Fibroblast of the aortic adventitia (primary cell): ENCODE measurements at regions not wholly inside any gene's neighbourhood (a gene's known extent, or its start where the extent isn't known, plus 50 kb on each side); places are given as distances from the start of the nearest gene placed in this dataset.
"Not testable (repeated sequence)": the region's sequence is repeated elsewhere in the genome, so short reads cannot be mapped to it uniquely, and the experiment has no call there.

Source experiments
- DNase-seq: peaks from one replicate; pipeline ENCODE4 v3.0.0-alpha.2; 2010; ENCODE audit warnings: low read depth
- H3K4me3 ChIP-seq: 2 replicates; pipeline ENCODE4 v1.5.1; 2011; ENCODE audit warnings: low read depth, mild to moderate bottlenecking, control low read depth, low read length, moderate library complexity
- TF ChIP-seq, protein P1 (sequence below): IDR thresholded peaks from 2 replicates; pipeline ENCODE4 v1.5.1; 2011; ENCODE audit warnings: mild to moderate bottlenecking, low read length, control low read depth, inconsistent platforms; ENCODE audit not compliant: insufficient read depth

DNA sequence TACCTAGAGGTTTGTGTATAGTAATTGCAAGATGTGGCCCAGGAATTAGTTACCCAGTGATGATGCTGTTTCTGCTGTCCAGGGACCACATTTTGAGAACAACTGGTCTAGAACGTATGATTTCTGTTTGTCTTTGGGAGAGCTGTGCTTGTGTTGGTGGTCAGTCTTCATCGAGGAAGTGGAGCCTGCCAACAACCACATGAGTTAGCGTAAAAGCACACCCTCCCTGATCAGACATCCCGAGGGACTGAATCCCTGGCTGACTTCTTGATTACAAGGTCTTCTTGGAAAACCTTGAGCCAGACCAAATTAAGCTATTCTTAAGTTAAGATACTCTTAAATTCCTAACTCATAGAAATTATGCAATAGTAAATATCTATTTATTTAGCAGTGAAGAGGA lies 81.7 kb upstream of the ZPLD1 start:
- H3K4me3 ChIP-seq = no peak overlapping the region
- TF ChIP-seq, protein P1, sequence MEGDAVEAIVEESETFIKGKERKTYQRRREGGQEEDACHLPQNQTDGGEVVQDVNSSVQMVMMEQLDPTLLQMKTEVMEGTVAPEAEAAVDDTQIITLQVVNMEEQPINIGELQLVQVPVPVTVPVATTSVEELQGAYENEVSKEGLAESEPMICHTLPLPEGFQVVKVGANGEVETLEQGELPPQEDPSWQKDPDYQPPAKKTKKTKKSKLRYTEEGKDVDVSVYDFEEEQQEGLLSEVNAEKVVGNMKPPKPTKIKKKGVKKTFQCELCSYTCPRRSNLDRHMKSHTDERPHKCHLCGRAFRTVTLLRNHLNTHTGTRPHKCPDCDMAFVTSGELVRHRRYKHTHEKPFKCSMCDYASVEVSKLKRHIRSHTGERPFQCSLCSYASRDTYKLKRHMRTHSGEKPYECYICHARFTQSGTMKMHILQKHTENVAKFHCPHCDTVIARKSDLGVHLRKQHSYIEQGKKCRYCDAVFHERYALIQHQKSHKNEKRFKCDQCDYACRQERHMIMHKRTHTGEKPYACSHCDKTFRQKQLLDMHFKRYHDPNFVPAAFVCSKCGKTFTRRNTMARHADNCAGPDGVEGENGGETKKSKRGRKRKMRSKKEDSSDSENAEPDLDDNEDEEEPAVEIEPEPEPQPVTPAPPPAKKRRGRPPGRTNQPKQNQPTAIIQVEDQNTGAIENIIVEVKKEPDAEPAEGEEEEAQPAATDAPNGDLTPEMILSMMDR = no peak
- DNase-seq = peak; percentile 27

DNA sequence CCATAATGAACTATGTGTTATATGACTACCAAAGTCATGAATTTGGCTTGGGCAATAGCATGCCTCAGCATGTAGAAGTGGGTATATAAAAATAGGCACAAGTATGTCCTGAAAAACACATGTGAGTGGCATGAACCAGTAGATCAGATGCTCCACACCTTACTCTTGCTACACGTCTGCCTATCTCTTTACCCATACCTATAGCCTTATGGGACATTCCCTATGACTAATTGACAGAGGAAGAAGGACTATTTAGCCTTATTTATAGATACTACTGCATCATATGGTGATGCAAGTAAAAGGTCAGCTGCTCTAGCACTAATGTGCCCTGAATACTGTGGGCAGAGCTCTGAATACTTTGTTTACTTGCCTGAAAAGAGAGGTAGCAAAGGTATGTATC lies 81.0 kb upstream of the ZPLD1 start:
- no peak for DNase-seq
- TF ChIP-seq, protein P1 = no peak
- H3K4me3 ChIP-seq = no peak overlapping the region

DNA sequence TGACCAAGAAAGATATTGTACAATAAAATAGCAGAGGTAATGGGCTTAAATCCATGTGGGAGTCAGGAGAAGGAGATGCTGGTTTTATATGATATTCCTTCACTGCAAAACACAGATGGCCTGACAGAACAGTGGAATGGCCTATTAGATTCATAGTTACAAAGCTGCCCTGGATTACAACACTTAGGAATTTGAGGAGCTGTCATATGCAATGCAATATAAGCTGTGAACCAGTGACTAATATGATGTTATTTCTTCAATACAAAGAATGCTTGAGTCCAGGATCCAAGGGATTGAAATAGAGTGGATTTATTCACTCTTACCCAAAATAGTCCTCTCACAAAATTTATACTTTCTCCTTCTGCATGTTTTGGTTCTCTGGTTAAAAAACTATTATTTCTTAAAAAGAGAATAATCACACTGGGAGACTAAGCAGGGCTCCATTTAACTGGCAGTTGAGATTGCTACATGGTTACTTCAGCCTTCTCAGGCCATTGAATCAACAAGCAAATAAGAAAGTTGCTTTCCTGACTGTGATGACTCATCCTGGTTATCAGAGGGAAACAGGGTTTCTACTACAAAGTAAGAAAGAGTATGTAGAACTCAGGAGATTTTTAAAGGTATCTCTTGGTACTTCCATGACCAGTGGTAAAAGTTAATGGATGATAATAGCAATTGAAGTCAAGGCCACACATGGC lies 79.8 kb upstream of the ZPLD1 start:
- H3K4me3 ChIP-seq = no peak overlapping the region
- peak; percentile 67 for DNase-seq
- TF ChIP-seq, protein P1 = no peak

DNA sequence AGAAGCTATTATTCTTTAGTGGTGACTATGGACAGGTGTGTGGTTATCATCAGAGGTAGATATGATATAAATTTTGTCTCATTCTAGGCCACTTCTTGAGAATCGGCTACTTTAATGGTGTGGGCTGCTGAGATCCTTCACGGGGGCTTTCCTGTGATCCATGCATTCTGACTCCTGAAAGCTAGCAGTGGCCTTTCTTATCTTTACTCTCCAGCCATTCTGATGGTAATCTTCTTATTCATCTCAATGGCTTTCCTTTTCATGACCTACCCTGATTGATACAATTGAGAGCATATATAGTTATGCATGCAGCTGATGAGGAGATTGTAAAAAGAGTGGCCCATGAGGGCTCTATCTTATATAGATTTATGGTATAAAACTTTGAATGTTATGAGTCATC lies 78.3 kb upstream of the ZPLD1 start:
- DNase-seq = no peak
- TF ChIP-seq, protein P1 = no peak

DNA sequence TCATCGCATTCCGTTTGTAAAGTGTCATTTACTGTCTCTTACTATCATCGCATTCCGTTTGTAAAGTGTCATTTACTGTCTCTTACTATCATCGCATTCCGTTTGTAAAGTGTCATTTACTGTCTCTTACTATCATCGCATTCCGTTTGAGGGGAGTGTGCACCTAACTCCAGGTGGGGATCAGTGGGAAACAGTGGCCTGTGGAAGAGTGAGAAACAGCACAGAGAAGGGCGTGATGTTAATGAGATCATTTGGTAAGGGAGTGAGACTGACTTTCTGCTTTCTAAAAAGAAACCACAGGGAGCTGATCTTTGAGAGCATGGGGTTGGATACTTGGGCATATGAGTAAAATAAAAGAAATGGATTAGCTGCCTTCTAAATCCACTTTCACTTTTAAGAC lies 77.5 kb upstream of the ZPLD1 start:
- DNase-seq = not testable (repeated sequence)

More for the DNA sequence above, 78.3 kb upstream of the ZPLD1 start:
- H3K4me3 ChIP-seq = no peak overlapping the region

DNA sequence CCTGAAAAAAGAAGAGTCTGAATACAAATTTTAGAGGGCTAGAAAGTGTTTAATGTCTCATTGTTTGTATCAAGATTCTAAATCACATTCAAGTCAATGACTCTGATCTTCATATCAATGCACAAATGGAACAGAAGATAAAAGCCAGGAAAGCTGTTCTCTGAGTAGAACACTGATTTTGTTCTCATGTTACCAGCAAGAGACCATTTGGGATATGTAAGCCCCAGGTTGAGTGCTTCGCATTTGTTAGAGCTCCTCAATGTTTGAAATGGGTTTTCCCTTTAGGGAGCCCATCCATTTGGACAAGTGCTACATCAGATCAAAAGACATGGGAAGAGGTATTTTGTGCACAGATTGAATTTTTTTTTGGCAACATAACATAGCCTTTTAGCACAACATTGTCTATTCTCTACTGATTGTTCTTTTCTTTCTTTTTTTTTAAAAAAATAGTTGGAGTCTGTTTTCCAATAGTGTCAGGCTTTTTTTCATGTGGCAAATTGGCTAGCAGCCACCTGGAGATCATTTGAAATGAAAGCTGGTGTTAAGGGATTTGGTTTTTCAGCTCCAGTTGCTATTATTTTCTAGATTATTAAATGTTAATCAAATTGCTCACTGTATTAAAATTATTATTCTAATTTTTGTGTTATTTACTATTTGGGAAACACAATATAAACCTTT lies 74.5 kb upstream of the ZPLD1 start:
- no peak for DNase-seq
- TF ChIP-seq, protein P1 = no peak
- no peak overlapping the region for H3K4me3 ChIP-seq

More for the DNA sequence above, 77.5 kb upstream of the ZPLD1 start:
- not testable (repeated sequence) for H3K4me3 ChIP-seq

DNA sequence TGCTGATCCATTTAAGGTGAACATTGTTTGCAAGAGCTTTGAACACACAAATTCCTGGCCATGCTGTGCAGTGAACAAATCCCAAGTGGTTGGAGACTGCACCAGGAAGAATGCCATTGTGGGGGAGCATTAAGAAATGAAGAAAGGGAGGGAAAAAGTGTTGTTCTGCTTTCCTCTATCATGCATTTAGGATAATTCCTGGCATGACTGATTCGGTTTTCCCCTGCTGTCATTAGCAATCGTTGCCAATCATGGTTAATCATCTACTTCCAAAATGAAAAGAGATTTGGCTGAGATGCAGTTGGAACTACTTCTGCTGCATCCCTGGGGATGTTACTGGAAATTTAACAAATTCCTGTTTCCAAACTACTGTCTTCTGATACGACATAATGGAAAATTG lies 73.7 kb upstream of the ZPLD1 start:
- no peak for DNase-seq
- no peak overlapping the region for H3K4me3 ChIP-seq
- TF ChIP-seq, protein P1 = no peak

DNA sequence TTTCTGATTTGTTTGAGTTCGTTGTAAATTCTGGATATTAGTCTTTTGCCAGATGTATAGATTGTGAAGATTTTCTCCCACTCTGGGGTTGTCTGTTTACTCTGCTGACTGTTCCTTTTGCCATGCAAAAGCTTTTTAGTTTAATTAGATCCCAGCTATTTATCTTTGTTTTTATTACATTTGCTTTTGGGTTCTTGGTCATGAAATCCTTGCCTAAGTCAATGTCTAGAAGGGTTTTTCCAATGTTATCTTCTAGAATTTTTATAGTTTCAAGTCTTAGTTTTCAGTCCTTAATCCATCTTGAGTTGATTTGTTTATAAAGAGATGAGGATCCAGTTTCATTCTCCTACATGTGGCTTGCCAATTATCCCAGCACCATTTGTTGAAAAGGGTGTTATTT lies 68.7 kb upstream of the ZPLD1 start:
- not testable (repeated sequence) for H3K4me3 ChIP-seq, DNase-seq
